Testis (tissue), 2 donors: ENCODE measurements at regions not wholly inside any gene's neighbourhood (a gene's known extent, or its start where the extent isn't known, plus 50 kb on each side); places are given as distances from the start of the nearest gene placed in this dataset.

Experiments
- POLR2A ChIP-seq: fragments of 450-650 bp; IDR thresholded peaks from one replicate; pipeline ENCODE4 v1.6.1; 2017; ENCODE audit warnings: antibody characterized with exemption, mild to moderate bottlenecking, moderate library complexity
- TF ChIP-seq, protein P1 (sequence below), 3 experiments: fragments of 450-650 bp in 2 of 3; fragments of 200-600 bp in 1 of 3; sonication (generic) in 1 of 3; IDR thresholded peaks; one replicate each; pipeline ENCODE4 v1.5.1; 2016 to 2019; ENCODE audit warnings: antibody characterized with exemption in 3 of 3, mild to moderate bottlenecking in 2 of 3, moderate library complexity in 1 of 3

GRCh38 chr3:28841441-28841840 is 439.4 kb upstream of the RBMS3 start:
- TF ChIP-seq, protein P1, sequence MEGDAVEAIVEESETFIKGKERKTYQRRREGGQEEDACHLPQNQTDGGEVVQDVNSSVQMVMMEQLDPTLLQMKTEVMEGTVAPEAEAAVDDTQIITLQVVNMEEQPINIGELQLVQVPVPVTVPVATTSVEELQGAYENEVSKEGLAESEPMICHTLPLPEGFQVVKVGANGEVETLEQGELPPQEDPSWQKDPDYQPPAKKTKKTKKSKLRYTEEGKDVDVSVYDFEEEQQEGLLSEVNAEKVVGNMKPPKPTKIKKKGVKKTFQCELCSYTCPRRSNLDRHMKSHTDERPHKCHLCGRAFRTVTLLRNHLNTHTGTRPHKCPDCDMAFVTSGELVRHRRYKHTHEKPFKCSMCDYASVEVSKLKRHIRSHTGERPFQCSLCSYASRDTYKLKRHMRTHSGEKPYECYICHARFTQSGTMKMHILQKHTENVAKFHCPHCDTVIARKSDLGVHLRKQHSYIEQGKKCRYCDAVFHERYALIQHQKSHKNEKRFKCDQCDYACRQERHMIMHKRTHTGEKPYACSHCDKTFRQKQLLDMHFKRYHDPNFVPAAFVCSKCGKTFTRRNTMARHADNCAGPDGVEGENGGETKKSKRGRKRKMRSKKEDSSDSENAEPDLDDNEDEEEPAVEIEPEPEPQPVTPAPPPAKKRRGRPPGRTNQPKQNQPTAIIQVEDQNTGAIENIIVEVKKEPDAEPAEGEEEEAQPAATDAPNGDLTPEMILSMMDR (IDR thresholded peaks at IDR 0.05) = no peak
- TF ChIP-seq POLR2A = no peak
